Fibroblast of gingiva (primary cell): ENCODE measurements at regions not wholly inside any gene's neighbourhood (a gene's known extent, or its start where the extent isn't known, plus 50 kb on each side); places are given as distances from the start of the nearest gene placed in this dataset.
"Not testable (repeated sequence)": the region's sequence is repeated elsewhere in the genome, so short reads cannot be mapped to it uniquely, and the experiment has no call there.

ENCODE experiments used
- DNase-seq: peaks from one replicate; pipeline ENCODE4 v3.0.0-alpha.2; 2011; ENCODE audit warnings: low read depth

DNA sequence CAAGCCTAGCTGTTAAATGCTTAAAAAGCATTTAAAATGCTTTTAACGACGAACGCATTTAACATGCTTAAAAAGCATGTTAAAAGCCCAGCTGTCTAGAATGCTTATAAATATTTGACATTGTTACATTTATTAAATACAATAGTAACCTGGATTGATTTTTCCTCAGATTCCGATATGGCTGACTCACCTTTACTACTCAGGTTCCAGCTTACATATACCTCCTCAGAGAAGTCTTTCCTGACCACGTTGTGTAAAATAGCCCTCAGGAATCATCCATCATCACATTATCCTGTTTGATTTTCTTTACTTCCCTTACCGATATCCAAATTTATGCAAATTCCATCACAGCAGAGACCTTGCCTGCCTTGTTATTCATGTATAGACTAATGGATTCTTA, 51.4 kb downstream of the SLC41A2 start:
- DNase-seq: no peak

DNA sequence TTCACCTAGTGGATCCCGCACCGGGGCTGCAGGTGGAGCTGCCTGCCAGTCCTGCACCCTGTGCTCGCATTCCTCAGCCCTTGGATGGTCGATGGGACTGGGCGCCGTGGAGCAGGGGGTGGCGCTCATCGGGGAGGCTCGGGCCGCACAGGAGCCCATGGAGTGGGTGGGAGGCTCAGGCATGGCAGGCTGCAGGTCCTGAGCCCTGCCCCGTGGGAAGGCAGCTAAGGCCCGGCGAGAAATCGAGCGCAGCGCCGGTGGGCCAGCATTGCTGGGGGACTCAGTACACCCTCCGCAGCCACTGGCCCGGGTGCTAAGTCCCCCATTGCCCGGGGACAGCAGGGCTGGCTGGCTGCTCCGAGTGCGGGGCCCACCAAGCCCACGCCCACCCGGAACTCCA, 52.6 kb downstream of the SLC41A2 start:
- DNase-seq: not testable (repeated sequence)

DNA sequence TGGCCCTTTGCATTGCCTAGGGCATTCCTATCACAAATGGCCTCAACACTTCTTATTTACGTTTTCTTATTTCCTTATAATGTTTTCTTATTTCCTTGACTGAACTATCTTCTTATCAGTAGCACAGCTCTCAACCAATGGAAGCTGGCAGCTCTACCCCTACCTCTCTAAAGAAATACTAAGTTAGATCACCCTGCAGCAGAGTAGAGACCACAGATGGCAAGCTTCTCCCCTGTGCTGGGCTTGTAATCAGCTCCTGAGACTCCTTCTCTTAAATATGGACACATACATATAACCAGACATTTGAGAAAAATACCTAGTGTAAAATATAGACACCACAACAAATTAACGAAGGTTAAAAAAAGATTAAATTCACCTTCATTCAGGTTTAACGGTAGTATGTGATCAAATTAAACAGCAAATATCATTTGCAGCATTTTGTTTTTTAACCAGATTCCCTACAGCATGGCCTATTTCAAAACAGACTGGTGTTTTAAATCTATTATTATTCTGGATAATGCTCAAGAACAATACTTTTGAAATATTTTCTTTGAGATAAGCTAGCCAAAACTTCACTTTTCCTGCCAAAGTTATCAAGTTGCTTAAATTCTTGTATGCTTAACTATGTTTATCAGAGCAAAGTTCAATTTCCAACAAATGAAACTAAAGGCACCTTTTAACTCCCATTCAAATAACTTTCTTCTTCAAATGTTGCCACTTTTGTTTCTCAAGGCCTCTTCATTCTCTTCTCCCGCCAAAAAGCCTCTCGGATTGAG, 54.3 kb downstream of the SLC41A2 start:
- DNase-seq: peak; percentile 9

DNA sequence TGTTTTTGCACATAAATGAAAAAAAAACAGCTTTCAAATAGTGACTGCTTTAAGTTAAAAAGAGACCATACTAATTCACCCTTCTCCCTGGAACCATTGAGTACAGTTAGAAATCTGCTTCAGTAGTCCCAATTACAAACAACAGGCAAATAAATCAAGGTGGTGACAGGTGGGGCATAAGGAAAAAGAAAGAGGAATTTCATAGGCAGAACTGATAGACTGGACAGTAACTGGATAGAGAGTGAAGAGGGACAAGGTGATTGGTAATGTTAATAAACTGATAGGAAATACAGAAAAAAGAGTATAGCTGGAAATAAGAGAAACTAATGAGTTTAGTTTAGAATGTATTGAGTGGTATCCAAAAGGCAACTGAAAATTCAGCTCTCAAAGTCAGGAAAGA, 56.0 kb downstream of the SLC41A2 start:
- no peak for DNase-seq

DNA sequence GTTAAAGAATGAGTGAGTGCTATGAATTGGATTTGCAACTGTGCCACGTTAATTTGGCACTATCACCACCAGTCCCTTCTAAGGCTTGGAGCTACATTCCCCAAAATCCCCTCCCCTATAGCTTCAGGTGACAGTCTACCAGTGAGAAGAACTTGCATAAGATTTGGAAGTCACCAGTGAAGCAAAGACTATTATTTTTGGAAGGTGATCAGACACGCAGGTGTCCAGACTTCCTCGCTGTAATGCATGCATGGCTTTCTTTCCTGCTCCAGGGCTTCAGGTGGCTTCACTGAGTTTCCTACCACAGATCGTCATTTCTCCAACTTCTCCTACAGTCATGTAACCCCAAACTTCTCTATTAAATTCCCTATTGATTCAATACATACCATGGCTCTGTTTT, 61.4 kb downstream of the SLC41A2 start:
- DNase-seq: no peak

DNA sequence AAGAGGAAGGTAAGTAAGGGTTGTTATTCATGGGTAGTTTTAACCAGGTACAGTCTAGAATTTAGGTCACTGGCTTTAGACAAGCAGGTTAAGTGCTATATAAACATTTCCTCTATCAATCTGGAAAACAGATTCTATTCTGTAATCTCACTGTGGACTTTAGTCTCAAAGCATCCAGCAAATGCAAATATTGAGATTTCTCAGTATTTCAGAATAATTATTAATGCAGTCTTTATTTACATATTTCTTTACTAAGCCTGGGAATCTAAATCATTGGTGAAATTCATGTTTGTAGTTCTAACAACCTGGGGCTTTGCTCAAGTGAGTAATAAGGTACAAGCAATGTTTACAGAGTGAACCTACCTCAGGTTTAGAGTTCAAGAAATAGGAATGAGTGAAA, 61.9 kb downstream of the SLC41A2 start:
- DNase-seq: no peak

DNA sequence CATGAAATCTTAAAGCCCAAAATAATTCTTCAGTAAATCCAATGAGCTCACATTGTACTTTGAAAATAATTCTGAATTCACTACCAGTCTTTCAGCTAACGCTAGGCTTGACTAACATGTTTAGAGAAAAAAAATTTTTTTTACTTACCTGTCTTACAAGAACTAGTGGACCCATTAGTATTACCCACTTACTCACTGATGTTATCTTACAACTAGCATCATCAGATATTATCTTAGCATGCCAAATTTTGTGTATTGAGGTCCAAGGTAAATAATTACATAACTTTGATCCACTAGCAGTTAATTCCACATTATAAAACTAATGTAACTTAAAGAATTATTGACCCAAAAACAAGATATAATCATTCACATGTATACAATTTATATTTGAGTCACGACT, 62.7 kb downstream of the SLC41A2 start:
- DNase-seq: no peak

DNA sequence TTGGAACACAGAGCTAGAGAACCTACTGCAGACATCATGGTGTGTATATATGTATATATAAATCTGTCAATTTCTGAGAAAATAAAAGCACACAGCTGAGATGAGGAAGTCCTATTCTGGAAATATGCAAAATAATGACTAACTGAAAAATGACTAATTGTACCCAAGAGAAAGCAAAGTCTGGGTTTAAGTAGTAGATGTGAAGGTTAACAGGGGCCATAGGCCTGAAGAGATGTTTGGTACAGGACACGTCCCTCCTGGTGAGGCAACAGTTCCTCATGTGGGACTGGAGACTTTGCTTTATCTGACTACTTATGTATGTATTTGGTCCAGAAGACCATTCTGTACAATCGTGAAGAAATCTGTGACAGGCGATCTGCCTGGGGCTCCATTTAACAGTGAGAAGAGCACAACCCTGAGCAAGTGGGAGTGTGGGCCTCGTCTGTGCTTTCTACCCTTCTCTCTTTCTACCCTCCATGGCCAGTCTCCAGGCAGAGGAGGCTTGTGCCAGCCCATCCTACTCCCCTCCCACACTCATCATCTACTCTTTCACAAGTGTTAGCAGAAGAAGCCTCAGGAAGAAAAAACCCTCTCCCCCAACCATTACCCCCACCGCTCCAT, 67.5 kb downstream of the SLC41A2 start:
- no peak for DNase-seq

DNA sequence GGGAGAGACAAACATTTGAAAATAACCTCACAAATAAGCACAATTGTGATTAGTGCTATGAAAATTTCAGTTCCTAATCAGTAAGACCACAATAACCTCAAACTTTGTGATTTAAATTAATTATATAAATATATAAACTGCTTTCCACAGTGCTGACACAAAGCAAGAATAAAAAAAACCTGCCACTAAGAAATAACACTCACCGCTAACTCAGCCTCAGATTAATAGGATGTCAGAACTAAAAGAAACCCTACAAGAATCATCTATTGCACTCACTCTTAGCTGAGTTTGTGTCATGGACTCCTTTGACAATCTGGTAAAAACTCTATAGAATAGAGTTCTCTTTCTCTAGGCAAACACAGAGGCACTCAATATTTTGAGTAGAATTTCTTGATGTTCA, 68.4 kb downstream of the SLC41A2 start:
- DNase-seq: no peak

DNA sequence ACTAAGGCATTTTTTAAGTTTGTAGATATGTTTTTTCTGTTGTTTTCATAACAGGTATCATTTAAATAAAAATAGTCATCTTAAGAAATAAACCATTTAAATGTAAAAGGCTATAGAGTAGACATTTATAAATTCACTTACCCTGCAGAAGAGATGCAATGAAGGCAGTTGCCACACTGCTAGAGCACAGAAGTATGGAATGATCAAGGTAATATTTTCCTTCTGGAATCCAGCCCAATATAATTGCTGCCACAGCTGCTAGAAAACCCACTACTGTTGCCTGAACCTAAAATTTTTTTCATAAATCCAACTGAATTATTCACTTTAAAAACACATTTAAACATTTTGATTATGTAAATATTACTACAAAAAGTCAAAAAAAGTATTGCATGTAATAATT, 69.2 kb downstream of the SLC41A2 start:
- no peak for DNase-seq

DNA sequence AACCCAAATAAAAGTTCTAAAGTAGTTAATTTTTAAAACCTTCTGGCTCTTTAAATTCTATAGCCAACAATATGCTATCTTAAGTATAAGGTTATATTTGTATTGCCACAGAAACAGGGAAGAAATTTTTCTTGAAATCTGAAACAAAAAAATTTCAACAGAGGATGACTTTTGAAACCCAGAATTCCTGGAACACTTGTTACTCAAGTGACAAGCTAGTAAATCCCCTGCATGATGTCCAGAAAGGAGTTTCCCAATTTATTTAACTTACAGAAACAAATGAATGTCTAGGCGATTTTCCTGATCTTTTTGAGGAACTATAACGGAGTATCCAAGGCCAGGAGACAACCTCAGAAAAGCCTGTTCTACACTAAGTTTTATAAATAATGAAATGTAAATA, 69.6 kb downstream of the SLC41A2 start:
- DNase-seq: peak; percentile 34

DNA sequence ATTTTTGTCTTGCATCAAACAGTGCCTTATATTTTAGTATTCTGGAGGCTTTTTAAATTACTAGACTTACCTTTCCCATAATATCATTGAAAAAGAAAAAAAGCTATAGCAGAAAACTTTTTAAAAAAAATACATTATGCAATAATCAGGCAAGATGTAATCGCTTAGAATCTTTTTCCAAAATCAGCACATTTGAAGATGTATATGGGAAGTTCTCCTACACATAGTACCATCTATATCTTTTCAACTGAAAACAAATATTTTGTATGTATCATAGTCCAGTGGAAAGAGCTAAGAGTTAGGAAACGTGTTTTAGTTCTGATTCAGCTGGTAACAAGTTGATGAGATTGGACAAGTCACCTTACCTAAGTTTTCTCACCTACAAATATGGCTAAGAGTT, 70.6 kb downstream of the SLC41A2 start:
- no peak for DNase-seq

DNA sequence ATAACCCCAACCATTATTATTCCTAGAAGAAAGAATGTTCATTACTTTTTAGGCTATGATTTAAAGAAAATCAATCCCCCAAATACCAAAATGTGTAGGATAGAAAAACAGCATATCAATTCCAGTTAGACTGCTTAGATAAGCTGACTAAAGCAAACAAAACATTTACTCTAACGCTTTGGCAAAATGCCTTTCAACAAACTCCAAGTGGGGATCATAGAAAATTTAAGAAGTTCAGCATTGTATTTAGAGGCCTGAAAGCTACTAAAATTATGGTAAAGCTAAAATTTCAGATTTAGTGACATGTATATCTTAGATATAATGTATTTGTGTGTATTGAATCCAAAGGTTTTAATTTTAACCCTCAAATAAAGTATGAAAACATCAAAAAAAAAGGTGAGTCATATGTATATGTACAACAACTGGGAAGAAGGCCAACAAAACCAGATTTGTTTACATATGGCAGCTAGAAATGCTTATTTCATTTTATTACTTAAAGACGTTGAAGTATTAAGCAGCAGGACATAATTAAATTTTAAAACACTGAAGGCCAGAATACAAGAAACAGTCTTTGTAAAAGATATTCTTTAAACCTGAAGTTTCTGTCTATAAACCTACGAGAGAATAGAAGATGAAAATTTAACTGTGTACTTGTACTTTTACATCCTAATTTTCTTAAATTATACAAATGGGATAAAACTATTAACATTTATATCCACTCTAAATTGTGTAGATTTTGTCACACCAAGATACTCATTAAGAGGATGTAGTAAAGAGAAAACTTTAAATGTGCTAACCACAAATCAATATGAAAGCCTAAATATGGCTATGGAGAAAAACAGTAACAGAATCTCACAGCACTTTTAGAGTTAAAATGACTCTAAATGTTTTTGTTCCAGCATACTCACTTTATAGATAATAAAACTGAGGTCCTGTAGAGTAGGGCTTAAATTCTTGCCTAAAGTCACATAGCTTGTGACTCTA, 71.4 kb downstream of the SLC41A2 start:
- DNase-seq: peak; percentile 25

DNA sequence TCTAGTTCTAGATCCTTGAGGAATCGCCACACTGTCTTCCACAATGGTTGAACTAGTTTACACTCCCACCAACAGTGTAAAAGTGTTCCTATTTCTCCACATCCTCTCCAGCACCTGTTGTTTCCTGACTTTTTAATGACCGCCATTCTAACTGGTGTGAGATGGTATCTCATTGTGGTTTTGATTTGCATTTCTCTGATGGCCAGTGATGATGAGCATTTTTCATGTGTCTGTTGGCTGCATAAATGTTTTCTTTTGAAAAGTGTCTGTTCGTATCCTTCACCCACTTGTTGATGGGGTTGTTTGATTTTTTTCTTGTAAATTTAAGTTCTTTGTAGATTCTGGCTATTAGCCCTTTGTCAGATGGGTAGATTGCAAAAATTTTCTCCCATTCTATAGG, 79.2 kb downstream of the SLC41A2 start:
- DNase-seq: not testable (repeated sequence)

DNA sequence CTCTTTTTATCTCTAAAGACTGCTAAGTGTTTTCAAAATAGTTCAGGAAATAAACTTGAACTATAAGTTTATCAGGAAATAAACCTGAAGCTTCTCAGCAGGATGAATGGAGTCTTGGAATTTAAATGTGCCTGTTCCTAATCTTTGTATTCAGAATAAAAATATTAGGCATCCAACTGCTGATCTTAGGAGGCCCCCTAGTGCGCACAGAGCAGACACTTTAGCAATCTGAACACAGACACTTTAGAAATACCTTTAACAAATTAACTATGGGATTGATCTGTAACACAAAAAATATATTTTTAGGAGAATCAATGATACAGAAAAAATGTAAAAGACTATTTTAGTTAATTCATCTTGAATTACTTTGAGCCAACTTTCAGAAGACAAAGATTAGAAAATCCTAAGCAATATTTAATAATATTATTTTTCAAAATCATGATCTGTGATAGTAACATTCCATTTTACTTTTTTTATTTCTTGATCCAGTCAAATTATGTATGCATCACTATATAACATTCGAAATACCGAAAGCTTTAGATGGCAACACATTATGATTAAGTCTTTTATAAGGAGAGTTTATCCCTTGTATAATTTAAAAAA, 80.9 kb downstream of the SLC41A2 start:
- peak; percentile 35 for DNase-seq

DNA sequence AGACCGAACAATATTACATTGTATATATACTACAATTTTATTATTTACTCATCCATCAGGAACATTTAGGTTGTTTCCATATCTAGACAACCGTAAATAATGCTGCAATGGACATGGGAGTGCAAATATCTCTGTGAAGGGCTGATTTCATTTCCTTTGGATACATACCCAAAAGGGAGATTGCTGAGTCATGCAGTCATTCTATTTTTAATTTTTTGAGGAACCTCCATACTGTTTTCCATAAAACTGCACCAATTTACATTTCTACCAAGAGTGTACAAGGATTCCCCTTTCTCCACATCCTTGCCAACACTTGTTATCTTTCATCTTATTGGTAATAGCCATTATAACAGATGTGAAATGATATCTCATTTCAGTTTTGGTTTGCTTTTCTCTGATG, 84.7 kb downstream of the SLC41A2 start:
- DNase-seq: peak; percentile 13

DNA sequence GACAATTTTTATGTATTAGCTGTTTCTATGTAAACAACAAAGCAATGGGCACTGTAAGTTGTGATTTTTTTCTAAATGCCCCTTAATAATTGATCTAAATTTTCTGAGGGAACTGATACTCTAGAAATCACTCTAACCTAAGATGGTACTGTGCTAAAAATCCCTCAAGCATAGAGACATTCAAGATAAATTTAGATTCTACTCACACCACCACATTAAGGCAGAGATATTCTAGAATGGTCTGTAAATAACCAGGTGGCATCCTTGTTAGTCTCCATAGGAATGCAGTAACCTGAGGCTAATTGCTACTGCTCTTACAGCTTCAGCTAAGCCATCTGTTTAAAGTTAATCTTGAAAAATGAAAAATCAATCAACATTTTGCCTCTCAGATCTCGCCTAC, 87.3 kb downstream of the SLC41A2 start:
- no peak for DNase-seq

DNA sequence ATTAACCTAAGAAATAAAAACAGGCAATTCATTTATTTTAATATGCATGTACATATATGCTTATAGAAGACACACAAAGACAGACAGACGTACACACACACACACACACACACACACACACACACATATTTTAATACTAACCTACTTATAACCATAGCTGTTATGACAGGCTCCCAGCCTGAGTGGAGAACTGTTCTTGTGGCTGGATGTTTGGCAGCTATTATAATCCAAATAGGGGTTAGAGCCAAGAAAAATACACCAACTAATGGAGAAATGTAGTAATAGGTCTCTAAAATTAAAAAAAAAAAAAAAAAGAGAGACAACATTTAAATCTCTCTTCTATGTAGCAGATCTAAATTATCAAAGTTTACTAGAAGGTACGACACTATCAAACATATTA, 91.8 kb downstream of the SLC41A2 start:
- DNase-seq: peak; percentile 86

DNA sequence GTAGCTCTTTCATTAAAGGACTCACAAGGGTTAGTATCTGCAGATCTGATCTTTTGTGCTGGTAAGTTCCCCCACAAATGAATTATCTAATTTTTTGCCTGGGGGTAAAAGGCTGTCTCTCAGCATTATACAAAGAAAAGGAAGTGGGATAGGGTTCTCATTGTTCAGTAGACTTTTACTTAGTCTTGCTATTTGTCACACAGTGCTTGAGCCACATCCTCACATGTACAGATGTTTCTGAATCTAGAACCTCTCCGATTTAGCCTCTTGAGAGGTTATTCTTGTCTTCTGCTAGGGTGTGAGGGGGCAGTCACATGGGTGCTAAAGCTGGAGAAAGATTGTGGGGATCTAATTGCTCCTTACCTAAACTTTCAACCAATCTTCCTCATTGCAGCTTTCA, 93.0 kb downstream of the SLC41A2 start:
- DNase-seq: no peak

DNA sequence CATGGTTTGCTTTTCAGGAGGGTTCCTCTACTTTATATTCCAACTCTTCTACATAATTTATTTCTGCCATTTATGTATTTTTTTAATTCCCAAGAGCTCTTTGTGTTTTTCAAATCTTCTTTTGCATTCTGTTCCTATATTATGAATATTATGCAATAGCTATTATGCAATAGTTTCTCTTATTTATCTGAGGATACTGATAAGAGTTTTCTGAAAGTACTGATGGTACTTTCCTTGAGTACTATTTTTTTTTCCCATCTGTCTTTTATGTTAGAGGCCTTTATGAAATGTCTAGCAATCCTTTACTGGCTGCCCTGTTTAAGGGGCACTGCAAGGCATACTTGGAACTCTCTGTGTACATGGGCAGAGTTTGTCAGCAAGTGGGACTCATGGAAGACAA, 93.4 kb downstream of the SLC41A2 start:
- no peak for DNase-seq

DNA sequence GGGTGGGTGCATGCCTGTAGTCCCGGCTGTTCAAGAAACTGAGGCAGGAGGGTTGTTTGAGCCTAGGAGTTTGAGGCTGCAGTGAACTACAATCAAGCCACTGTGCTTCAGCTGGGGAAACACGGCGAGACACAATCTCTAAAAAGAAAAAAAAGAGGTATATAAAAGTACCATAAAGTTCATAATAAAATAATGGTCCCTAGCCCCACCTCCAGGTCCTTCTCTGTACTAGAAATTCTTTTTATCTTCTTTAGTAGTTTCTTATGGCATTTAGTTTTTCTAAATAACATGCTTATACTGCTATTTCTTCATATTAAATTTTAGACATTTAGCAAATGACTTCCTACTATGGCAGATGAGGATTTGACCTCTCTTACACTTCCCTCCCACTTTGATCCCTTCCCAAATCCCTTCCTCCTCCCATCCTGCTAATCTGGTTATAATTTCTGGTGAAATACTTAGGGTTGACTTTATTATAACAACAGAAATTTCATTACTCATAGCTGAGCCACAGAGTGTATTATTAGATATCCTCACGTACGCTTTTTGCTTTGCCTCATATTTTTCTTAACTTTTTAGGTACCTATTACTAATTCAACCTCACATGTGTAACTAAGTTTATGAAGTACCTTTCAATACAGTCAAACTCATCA, 94.7 kb downstream of the SLC41A2 start:
- peak; percentile 73 for DNase-seq
